WTC11 (cell line): ENCODE measurements at regions not wholly inside any gene's neighbourhood (a gene's known extent, or its start where the extent isn't known, plus 50 kb on each side); places are given as distances from the start of the nearest gene placed in this dataset.

Source experiments
- OVOL2 ChIP-seq: fragments of 250-450 bp; sonication (Bioruptor Pico); IDR thresholded peaks from 2 replicates; pipeline ENCODE4 v1.9.0; 2021; ENCODE audit warnings: mild to moderate bottlenecking, borderline replicate concordance
- SMAD3 ChIP-seq: sonication (generic); formaldehyde crosslinking; IDR thresholded peaks from 2 replicates; pipeline ENCODE4 v1.8.0; 2022; ENCODE audit warnings: missing genetic modification reagents, mild to moderate bottlenecking, borderline replicate concordance
- TF ChIP-seq, protein P1 (sequence below): fragments of 250-450 bp; sonication (Bioruptor Pico); IDR thresholded peaks from 2 replicates; pipeline ENCODE4 v1.9.0; 2021; ENCODE audit warnings: mild to moderate bottlenecking
- TF ChIP-seq, protein P2 (sequence below): sonication (generic); formaldehyde crosslinking; IDR thresholded peaks from 2 replicates; pipeline ENCODE4 v1.8.1; 2022; ENCODE audit warnings: low read depth, missing genetic modification reagents, borderline replicate concordance
- TF ChIP-seq, protein P3 (sequence below): sonication (generic); formaldehyde crosslinking; IDR thresholded peaks from 2 replicates; pipeline ENCODE4 v1.8.0; 2023; ENCODE audit warnings: missing genetic modification reagents
- TF ChIP-seq, protein P4 (sequence below): fragments of 200-600 bp; IDR thresholded peaks from 2 replicates; pipeline ENCODE4 v1.8.0; 2022; ENCODE audit warnings: antibody characterized with exemption
- TF ChIP-seq, protein P5 (sequence below): sonication (generic); formaldehyde crosslinking; IDR thresholded peaks from 2 replicates; pipeline ENCODE4 v1.8.1; 2022; ENCODE audit warnings: low read depth, mild to moderate bottlenecking, moderate library complexity, missing genetic modification reagents, borderline replicate concordance

DNA sequence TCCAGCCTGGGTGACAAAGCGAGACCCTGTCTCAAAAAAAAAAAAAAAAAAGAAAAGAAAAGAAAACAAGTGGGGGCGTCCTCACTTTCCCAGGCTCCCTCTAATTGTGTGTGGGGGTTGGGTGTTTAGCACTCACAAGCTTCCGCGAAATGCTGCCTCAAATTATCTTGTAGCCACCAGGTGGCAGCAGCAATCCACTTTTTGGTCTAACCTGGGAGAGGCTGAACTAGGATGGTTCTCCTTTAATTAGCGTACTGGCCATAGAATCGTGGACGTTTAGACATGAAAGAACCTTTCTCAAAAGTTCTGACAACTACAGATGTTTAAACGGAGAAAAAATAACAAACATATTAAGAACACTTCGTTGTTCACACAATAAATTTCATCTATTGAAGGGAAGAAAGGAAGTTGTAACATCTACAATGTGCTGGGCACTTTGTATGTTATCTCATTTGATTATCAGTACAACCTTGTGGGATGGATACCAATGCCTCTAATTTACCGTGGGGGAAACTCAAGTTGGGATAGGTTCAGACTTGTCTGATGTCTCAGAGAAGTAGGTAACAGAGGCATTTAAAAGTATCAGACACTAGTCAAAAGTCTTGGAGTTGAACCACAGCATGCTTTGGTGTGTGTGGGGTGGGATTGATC lies 122.7 kb upstream of the NABP1 start:
- TF ChIP-seq, protein P1, sequence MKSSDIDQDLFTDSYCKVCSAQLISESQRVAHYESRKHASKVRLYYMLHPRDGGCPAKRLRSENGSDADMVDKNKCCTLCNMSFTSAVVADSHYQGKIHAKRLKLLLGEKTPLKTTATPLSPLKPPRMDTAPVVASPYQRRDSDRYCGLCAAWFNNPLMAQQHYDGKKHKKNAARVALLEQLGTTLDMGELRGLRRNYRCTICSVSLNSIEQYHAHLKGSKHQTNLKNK = no peak
- no peak for TF ChIP-seq OVOL2
- TF ChIP-seq, protein P2, sequence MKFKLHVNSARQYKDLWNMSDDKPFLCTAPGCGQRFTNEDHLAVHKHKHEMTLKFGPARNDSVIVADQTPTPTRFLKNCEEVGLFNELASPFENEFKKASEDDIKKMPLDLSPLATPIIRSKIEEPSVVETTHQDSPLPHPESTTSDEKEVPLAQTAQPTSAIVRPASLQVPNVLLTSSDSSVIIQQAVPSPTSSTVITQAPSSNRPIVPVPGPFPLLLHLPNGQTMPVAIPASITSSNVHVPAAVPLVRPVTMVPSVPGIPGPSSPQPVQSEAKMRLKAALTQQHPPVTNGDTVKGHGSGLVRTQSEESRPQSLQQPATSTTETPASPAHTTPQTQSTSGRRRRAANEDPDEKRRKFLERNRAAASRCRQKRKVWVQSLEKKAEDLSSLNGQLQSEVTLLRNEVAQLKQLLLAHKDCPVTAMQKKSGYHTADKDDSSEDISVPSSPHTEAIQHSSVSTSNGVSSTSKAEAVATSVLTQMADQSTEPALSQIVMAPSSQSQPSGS (CRISPR knock-in tag) = no peak
- no peak for TF ChIP-seq SMAD3 (CRISPR knock-in tag)
- TF ChIP-seq, protein P3, sequence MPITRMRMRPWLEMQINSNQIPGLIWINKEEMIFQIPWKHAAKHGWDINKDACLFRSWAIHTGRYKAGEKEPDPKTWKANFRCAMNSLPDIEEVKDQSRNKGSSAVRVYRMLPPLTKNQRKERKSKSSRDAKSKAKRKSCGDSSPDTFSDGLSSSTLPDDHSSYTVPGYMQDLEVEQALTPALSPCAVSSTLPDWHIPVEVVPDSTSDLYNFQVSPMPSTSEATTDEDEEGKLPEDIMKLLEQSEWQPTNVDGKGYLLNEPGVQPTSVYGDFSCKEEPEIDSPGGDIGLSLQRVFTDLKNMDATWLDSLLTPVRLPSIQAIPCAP (CRISPR knock-in tag) = no peak
- TF ChIP-seq, protein P4, sequence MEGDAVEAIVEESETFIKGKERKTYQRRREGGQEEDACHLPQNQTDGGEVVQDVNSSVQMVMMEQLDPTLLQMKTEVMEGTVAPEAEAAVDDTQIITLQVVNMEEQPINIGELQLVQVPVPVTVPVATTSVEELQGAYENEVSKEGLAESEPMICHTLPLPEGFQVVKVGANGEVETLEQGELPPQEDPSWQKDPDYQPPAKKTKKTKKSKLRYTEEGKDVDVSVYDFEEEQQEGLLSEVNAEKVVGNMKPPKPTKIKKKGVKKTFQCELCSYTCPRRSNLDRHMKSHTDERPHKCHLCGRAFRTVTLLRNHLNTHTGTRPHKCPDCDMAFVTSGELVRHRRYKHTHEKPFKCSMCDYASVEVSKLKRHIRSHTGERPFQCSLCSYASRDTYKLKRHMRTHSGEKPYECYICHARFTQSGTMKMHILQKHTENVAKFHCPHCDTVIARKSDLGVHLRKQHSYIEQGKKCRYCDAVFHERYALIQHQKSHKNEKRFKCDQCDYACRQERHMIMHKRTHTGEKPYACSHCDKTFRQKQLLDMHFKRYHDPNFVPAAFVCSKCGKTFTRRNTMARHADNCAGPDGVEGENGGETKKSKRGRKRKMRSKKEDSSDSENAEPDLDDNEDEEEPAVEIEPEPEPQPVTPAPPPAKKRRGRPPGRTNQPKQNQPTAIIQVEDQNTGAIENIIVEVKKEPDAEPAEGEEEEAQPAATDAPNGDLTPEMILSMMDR = peak; percentile 38; the same call in 1 of the 2 replicates
- TF ChIP-seq, protein P5, sequence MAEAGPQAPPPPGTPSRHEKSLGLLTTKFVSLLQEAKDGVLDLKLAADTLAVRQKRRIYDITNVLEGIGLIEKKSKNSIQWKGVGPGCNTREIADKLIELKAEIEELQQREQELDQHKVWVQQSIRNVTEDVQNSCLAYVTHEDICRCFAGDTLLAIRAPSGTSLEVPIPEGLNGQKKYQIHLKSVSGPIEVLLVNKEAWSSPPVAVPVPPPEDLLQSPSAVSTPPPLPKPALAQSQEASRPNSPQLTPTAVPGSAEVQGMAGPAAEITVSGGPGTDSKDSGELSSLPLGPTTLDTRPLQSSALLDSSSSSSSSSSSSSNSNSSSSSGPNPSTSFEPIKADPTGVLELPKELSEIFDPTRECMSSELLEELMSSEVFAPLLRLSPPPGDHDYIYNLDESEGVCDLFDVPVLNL (CRISPR knock-in tag) = no peak
